ENCODE measurements at regions not wholly inside any gene's neighbourhood (a gene's known extent, or its start where the extent isn't known, plus 50 kb on each side); places are given as distances from the start of the nearest gene placed in this dataset.

GRCh38 chr2:35997488-35997887 lies 358.1 kb upstream of the CRIM1 start:
- Mint-ChIP-seq H3K9me3 (no peaks in the 10 kb centered on the region), H3K4me1 (no peaks in the 10 kb centered on the region), H3K4me3 (no peak overlapping the region), H3K27ac (no peak overlapping the region), H3K36me3 (ENCODE audit: low read depth) (no peaks in the 10 kb centered on the region), H3K27me3 (no peaks in the 10 kb centered on the region)
- TF ChIP-seq, protein P1, sequence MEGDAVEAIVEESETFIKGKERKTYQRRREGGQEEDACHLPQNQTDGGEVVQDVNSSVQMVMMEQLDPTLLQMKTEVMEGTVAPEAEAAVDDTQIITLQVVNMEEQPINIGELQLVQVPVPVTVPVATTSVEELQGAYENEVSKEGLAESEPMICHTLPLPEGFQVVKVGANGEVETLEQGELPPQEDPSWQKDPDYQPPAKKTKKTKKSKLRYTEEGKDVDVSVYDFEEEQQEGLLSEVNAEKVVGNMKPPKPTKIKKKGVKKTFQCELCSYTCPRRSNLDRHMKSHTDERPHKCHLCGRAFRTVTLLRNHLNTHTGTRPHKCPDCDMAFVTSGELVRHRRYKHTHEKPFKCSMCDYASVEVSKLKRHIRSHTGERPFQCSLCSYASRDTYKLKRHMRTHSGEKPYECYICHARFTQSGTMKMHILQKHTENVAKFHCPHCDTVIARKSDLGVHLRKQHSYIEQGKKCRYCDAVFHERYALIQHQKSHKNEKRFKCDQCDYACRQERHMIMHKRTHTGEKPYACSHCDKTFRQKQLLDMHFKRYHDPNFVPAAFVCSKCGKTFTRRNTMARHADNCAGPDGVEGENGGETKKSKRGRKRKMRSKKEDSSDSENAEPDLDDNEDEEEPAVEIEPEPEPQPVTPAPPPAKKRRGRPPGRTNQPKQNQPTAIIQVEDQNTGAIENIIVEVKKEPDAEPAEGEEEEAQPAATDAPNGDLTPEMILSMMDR (IDR thresholded peaks at IDR 0.05): no peak
- ATAC-seq (ENCODE audit: low read depth): no peak
- intact Hi-C loops (cut with micrococcal nuclease): no loop called here
- CTCF ChIA-PET: no interaction called here
- POLR2A ChIA-PET: no interaction called here
- DNase-seq: no peak

- TF ChIP-seq, protein P1 (IDR thresholded peaks at IDR 0.05): no peak
- no peak for ATAC-seq (ENCODE audit: low read depth)
- ChIA-PET CTCF (no interaction called here), POLR2A (no interaction called here)
- DNase-seq: no peak
- Mint-ChIP-seq H3K27ac (no peak overlapping the region), H3K27me3 (no peaks in the 10 kb centered on the region), H3K4me1 (no peaks in the 10 kb centered on the region), H3K36me3 (ENCODE audit: low read depth) (no peaks in the 10 kb centered on the region), H3K4me3 (no peak overlapping the region), H3K9me3 (peaks cover 2% of the 10 kb centered on the region)
- intact Hi-C loops (cut with micrococcal nuclease): no loop called here
Measured at GRCh38 chr2:35989503-35989902, 366.1 kb upstream of the CRIM1 start.

GRCh38 chr2:35989040-35989439 lies 366.5 kb upstream of the CRIM1 start:
- Mint-ChIP-seq H3K4me3 (no peak overlapping the region), H3K27ac (no peak overlapping the region), H3K4me1 (no peaks in the 10 kb centered on the region), H3K9me3 (peaks cover 2% of the 10 kb centered on the region), H3K27me3 (no peaks in the 10 kb centered on the region), H3K36me3 (ENCODE audit: low read depth) (no peaks in the 10 kb centered on the region)
- POLR2A ChIA-PET: no interaction called here
- DNase-seq (no peak), ATAC-seq (ENCODE audit: low read depth) (no peak)
- CTCF ChIA-PET: no interaction called here
- TF ChIP-seq, protein P1 (IDR thresholded peaks at IDR 0.05): no peak
- intact Hi-C loops (cut with micrococcal nuclease): no loop called here

GRCh38 chr2:35986871-35987270 lies 368.7 kb upstream of the CRIM1 start:
- H3K4me1 Mint-ChIP-seq: no peaks in the 10 kb centered on the region
- POLR2A ChIA-PET: no interaction called here
- ATAC-seq (ENCODE audit: low read depth): no peak
- H3K27me3 Mint-ChIP-seq: no peaks in the 10 kb centered on the region
- DNase-seq: no peak
- H3K27ac Mint-ChIP-seq: no peak overlapping the region
- TF ChIP-seq, protein P1 (IDR thresholded peaks at IDR 0.05): no peak
- H3K4me3 Mint-ChIP-seq: no peak overlapping the region
- intact Hi-C loops (cut with micrococcal nuclease): no loop called here
- CTCF ChIA-PET: no interaction called here
- peaks cover 2% of the 10 kb centered on the region for H3K9me3 Mint-ChIP-seq
- no peaks in the 10 kb centered on the region for H3K36me3 Mint-ChIP-seq (ENCODE audit: low read depth)

DNA sequence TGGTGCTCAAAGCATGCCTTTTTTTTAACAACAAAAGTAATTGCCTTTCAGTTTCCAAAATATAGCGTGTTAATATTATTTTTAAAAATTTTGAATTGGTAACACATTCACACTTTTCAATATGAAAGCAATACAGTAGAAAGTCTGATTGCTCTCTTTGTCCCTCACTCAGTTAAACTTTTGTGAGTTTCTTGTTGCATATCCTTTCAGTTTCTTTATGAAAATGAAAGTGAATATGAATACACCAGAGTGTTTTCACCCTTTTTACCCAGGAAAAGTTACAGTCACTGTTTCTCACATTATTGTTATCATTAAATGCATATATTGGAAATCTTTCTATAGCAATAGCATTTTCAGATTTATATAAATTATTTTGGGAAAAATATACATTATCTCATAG lies 377.4 kb upstream of the CRIM1 start:
- Mint-ChIP-seq H3K27ac (no peak overlapping the region), H3K36me3 (ENCODE audit: low read depth) (no peaks in the 10 kb centered on the region), H3K4me1 (no peaks in the 10 kb centered on the region), H3K9me3 (no peaks in the 10 kb centered on the region), H3K4me3 (no peak overlapping the region), H3K27me3 (peaks cover 2% of the 10 kb centered on the region)
- TF ChIP-seq, protein P1 (IDR thresholded peaks at IDR 0.05): no peak
- DNase-seq (no peak), ATAC-seq (ENCODE audit: low read depth) (no peak)
- CTCF ChIA-PET: no interaction called here
- intact Hi-C loops (cut with micrococcal nuclease): no loop called here
- POLR2A ChIA-PET: no interaction called here

All from activated B cell treated with CpG ODN at 0.5 μM for 24 hours (primary cell).